DOHH2 (cell line): ENCODE measurements at regions not wholly inside any gene's neighbourhood (a gene's known extent, or its start where the extent isn't known, plus 50 kb on each side); places are given as distances from the start of the nearest gene placed in this dataset.

Experiments used
- H3F3A ChIP-seq: fragments of 200-600 bp; sonication (generic), shearing (Covaris generic); 2 replicates; pipeline ENCODE4 v1.6.0; 2016; ENCODE audit warnings: antibody characterized with exemption, mild to moderate bottlenecking; ENCODE audit not compliant: control insufficient read depth, insufficient read depth
- H3K27ac ChIP-seq: fragments of 200-600 bp; sonication (generic); 2 replicates; pipeline ENCODE4 v1.5.1; 2014; ENCODE audit warnings: low read depth, mild to moderate bottlenecking, low read length, moderate library complexity
- H3K27me3 ChIP-seq: fragments of 200-600 bp; sonication (generic); 2 replicates; pipeline ENCODE4 v1.6.1; 2014; ENCODE audit warnings: mild to moderate bottlenecking, low read length, mixed read lengths; ENCODE audit not compliant: control insufficient read depth
- H3K36me3 ChIP-seq: fragments of 200-600 bp; sonication (generic); 2 replicates; pipeline ENCODE4 v1.6.1; 2014; ENCODE audit warnings: mild to moderate bottlenecking, low read length, moderate library complexity, mixed read lengths; ENCODE audit not compliant: control insufficient read depth
- H3K4me1 ChIP-seq: fragments of 200-600 bp; sonication (generic); 2 replicates; pipeline ENCODE4 v1.6.1; 2014; ENCODE audit warnings: mild to moderate bottlenecking, low read length, mixed read lengths; ENCODE audit not compliant: control insufficient read depth
- H3K4me2 ChIP-seq: fragments of 200-600 bp; sonication (generic); 2 replicates; pipeline ENCODE4 v1.6.0; 2014; ENCODE audit warnings: mild to moderate bottlenecking, low read length, moderate library complexity
- H3K4me3 ChIP-seq: fragments of 200-600 bp; sonication (generic); 2 replicates; pipeline ENCODE4 v1.5.1; 2014; ENCODE audit warnings: mild to moderate bottlenecking, low read length, mixed read lengths
- H3K79me2 ChIP-seq: fragments of 200-600 bp; sonication (generic); 2 replicates; pipeline ENCODE4 v1.6.1; 2014; ENCODE audit warnings: mild to moderate bottlenecking, low read length, mixed read lengths; ENCODE audit not compliant: control insufficient read depth
- H3K9me2 ChIP-seq: fragments of 200-600 bp; sonication (generic); replicated peaks from 2 replicates; pipeline ENCODE4 v1.6.1; 2014; ENCODE audit warnings: mild to moderate bottlenecking, low read length, mixed read lengths; ENCODE audit not compliant: control insufficient read depth
- H3K9me3 ChIP-seq: fragments of 200-600 bp; sonication (generic); 2 replicates; pipeline ENCODE4 v1.6.1; 2014; ENCODE audit warnings: antibody characterized with exemption, low read length, mixed read lengths; ENCODE audit not compliant: control insufficient read depth, insufficient read depth
- H4K20me1 ChIP-seq: fragments of 200-600 bp; sonication (generic); 2 replicates; pipeline ENCODE4 v1.6.0; 2014; ENCODE audit warnings: low read depth, mild to moderate bottlenecking, antibody characterized with exemption, low read length, moderate library complexity; ENCODE audit not compliant: control insufficient read depth, insufficient read depth
- CTCF ChIP-seq: fragments of 200-600 bp; sonication (generic); IDR thresholded peaks from one replicate; pipeline ENCODE4 v1.5.1; 2014; ENCODE audit warnings: antibody characterized with exemption, mild to moderate bottlenecking, low read depth, low read length; ENCODE audit not compliant: poor library complexity, severe bottlenecking
- EZH2phosphoT487 ChIP-seq: fragments of 200-600 bp; sonication (generic); IDR thresholded peaks from 2 replicates; pipeline ENCODE4 v1.6.1; 2017; ENCODE audit warnings: borderline replicate concordance, mild to moderate bottlenecking, antibody characterized with exemption, low read length, moderate library complexity, mixed read lengths

GRCh38 chr3:31250116-31250777 is 282.5 kb upstream of the STT3B start:
- Histone ChIP-seq H4K20me1 (no peaks in the 10 kb centered on the region), H3K27me3 (no peaks in the 10 kb centered on the region), H3K9me3 (no peaks in the 10 kb centered on the region), H3K9me2 (no peaks in the 10 kb centered on the region; the same call in 1 of the 2 replicates), H3K79me2 (no peaks in the 10 kb centered on the region), H3F3A (no peaks in the 10 kb centered on the region), H3K27ac (no peak overlapping the region), H3K4me2 (no peak overlapping the region), H3K4me3 (no peak overlapping the region), H3K4me1 (no peaks in the 10 kb centered on the region), H3K36me3 (no peaks in the 10 kb centered on the region)
- TF ChIP-seq EZH2phosphoT487: no peak
- no peak for TF ChIP-seq CTCF

GRCh38 chr3:31251083-31251482 is 281.6 kb upstream of the STT3B start:
- Histone ChIP-seq H3K4me3 (no peak overlapping the region), H3K27ac (no peak overlapping the region), H3K4me1 (no peaks in the 10 kb centered on the region), H3K9me3 (no peaks in the 10 kb centered on the region), H3F3A (no peaks in the 10 kb centered on the region), H3K4me2 (no peak overlapping the region), H3K9me2 (no peaks in the 10 kb centered on the region), H3K27me3 (no peaks in the 10 kb centered on the region), H3K36me3 (no peaks in the 10 kb centered on the region), H4K20me1 (no peaks in the 10 kb centered on the region), H3K79me2 (no peaks in the 10 kb centered on the region)
- no peak for TF ChIP-seq CTCF
- TF ChIP-seq EZH2phosphoT487: no peak

- H3K4me2 ChIP-seq: no peak overlapping the region
- H3K9me3 ChIP-seq: no peaks in the 10 kb centered on the region
- TF ChIP-seq EZH2phosphoT487 (no peak), CTCF (no peak)
- H3K4me1 ChIP-seq: no peaks in the 10 kb centered on the region
- H4K20me1 ChIP-seq: no peaks in the 10 kb centered on the region
- H3F3A ChIP-seq: no peaks in the 10 kb centered on the region
- no peaks in the 10 kb centered on the region for H3K79me2 ChIP-seq
- no peak overlapping the region for H3K4me3 ChIP-seq
- no peaks in the 10 kb centered on the region for H3K27me3 ChIP-seq
- no peak overlapping the region for H3K27ac ChIP-seq
- no peaks in the 10 kb centered on the region for H3K9me2 ChIP-seq
- H3K36me3 ChIP-seq: no peaks in the 10 kb centered on the region
Observed at GRCh38 chr3:31252216-31253185, 280.2 kb upstream of the STT3B start.
